C4-2B (cell line): ENCODE measurements at regions not wholly inside any gene's neighbourhood (a gene's known extent, or its start where the extent isn't known, plus 50 kb on each side); places are given as distances from the start of the nearest gene placed in this dataset.

Experiments
- H3K27ac ChIP-seq: fragments of 450-650 bp; 2 replicates; pipeline ENCODE4 v1.5.1; 2017
- ZFX ChIP-seq: fragments of 450-650 bp; IDR thresholded peaks from 2 replicates; pipeline ENCODE4 v1.6.1; 2017
- TF ChIP-seq, protein P1 (sequence below): fragments of 450-650 bp; conservative IDR thresholded peaks from 2 replicates; pipeline ENCODE4 v1.5.1; 2017; ENCODE audit warnings: mild to moderate bottlenecking

DNA sequence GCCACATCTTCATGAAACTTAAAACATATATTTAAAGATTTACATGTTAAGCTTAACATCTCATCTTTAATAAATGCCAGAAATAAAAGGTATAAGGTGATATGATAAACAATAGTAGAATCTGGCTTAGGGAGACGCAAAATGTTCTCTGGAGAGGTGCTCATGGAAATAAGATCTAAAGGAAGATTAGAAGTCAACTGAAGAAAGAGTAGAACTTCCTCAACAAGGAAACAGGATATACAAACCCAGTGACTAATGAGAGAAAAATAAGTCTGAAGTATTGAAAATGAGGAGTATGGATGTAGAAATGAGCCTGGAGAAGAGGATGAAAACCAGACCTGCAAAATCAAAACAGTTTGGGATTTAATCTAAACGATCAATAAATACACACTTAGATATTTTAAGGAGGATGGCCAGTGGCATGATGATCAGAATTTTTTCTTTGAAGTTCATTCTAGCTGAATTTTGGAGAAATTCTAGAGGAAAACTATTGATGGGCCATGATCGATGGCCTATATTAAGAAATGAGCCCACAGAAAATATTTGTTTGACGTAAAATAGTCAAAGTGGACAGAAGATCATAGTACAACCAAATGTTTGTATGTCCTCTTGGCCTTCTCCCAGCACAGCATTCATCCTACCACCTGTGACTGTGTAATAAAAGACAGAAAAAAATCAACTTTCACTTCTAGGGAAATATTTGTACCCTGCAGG, 387.9 kb upstream of the PTBP2 start:
- no peak for TF ChIP-seq ZFX
- TF ChIP-seq, protein P1, sequence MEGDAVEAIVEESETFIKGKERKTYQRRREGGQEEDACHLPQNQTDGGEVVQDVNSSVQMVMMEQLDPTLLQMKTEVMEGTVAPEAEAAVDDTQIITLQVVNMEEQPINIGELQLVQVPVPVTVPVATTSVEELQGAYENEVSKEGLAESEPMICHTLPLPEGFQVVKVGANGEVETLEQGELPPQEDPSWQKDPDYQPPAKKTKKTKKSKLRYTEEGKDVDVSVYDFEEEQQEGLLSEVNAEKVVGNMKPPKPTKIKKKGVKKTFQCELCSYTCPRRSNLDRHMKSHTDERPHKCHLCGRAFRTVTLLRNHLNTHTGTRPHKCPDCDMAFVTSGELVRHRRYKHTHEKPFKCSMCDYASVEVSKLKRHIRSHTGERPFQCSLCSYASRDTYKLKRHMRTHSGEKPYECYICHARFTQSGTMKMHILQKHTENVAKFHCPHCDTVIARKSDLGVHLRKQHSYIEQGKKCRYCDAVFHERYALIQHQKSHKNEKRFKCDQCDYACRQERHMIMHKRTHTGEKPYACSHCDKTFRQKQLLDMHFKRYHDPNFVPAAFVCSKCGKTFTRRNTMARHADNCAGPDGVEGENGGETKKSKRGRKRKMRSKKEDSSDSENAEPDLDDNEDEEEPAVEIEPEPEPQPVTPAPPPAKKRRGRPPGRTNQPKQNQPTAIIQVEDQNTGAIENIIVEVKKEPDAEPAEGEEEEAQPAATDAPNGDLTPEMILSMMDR: no peak
- H3K27ac ChIP-seq: no peak overlapping the region

DNA sequence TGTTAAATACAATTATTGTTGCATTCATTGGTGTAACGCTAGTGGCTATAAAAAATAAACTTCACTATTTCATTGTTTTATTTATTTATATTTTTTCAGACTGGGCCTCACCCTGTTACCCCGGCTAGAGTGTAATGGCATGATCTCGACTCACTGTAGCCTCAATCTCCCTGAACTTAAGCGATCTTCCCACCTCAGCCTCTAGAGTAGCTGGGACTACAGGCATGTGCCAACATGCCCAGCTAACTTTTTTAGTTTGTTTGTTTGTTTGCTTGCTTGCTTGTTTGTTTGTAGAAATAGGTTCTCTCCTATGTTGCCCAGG, 387.4 kb upstream of the PTBP2 start:
- no peak overlapping the region for H3K27ac ChIP-seq
- no peak for TF ChIP-seq ZFX
- TF ChIP-seq, protein P1: no peak

DNA sequence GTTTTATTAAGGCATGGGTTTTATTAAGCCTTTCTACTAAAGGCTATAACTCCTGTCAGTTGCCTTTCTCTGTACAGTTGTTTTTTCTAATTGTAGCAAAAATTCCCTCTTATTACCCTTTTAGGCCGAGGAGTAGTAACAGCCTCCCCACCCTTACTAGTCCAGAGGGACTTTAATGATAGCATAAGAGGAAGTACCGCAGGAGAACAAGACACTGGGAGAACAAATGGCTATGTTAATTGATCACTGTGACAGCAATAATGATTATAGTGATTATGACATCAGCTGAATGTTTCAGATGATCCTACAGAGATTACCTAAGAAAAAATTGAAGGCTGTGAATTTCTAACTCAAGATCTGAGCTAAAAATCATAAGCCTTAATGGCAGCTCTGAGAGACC, 383.0 kb upstream of the PTBP2 start:
- no peak for TF ChIP-seq ZFX
- TF ChIP-seq, protein P1: no peak
- no peak overlapping the region for H3K27ac ChIP-seq

DNA sequence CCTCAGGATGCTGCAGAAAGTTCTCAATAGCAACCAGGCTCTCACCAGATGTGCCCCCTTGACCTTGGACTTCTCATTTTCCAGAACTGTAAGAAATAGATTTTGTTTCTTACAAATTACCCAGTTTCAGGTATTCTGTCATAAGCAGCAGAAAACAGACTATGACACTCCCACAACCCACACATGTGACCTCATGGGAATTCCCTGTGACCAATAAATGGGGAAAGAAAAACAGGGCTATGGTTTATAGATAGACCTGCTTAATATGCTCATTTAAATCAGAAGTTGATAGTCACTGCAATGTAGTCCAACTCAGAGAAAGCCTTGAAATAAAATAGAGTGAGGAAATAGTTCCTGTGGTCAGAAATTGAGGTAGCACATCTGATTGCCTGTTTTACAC, 380.9 kb upstream of the PTBP2 start:
- no peak overlapping the region for H3K27ac ChIP-seq
- TF ChIP-seq, protein P1: no peak
- no peak for TF ChIP-seq ZFX

DNA sequence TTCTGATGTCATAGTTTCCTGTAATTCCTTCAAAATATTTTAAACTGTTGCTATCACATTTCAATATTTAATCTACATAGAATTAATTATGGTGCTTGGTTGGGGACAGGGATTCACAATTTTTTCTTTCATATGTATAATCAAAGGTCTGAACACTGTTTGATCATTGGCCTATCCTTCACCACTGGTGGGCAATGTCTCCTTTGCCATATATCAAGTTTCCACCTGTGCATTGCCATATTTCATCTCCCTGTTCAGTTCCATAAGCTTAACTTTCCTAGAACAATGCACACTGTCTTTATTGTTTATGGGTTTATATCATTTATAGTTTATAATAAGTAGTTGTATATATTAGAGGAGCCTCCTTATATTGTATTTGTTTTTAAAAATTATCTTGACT, 374.9 kb upstream of the PTBP2 start:
- H3K27ac ChIP-seq: no peak overlapping the region
- TF ChIP-seq, protein P1: 0 out of 2 replicates have a peak, but pooled peaks have one; percentile 5
- no peak for TF ChIP-seq ZFX

DNA sequence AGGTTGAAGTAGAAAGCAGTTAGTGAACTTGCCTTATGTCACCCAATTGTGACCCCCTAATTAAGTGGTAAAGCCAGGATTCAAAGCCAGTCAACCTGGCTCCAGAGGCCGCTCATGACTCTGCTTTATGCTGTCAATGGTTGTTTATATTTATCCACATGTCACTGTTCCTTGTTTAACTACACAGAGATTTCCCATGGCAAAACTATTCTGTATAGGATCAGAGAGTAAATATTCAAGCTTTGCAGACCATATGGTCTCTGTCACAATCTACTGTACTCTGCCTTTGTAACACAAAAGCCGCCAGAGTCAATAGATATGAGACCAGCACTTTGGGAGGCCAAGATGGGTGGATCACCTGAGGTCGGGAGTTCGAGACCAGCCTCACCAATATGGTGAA, 371.7 kb upstream of the PTBP2 start:
- no peak for TF ChIP-seq ZFX
- TF ChIP-seq, protein P1: no peak

DNA sequence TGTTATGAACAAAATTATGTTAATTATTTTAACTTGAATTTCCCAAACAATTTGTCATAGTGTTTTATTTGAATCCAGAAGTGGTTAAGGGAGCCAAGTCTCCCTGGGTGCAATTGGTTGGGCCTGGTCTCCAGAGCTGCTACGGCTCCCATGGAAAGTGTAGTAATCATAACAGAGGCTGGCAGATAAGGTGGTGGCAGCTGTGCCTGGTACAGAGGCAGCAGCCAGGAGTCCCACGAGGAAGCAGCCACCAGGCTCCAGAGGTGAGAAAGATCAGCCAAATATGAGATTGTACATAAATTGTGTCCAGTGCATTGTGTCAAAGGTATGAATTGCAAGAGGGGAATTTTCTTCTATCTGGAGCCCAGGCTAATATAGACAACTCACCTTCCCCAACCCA, 368.9 kb upstream of the PTBP2 start:
- no peak for TF ChIP-seq ZFX
- TF ChIP-seq, protein P1: no peak

More for the DNA sequence above, 371.7 kb upstream of the PTBP2 start:
- no peak overlapping the region for H3K27ac ChIP-seq

More for the DNA sequence above, 368.9 kb upstream of the PTBP2 start:
- no peak overlapping the region for H3K27ac ChIP-seq
